GM12872 (cell line): ENCODE measurements at regions not wholly inside any gene's neighbourhood (a gene's known extent, or its start where the extent isn't known, plus 50 kb on each side); places are given as distances from the start of the nearest gene placed in this dataset.

Source experiments
- CTCF ChIP-seq: IDR thresholded peaks from 3 replicates; pipeline ENCODE4 v1.5.1; 2011; ENCODE audit warnings: low read depth, mild to moderate bottlenecking, low read length, moderate library complexity; ENCODE audit not compliant: insufficient read depth

- no peak for TF ChIP-seq CTCF
These were observed 241.5 kb downstream of the ACKR3 start for GRCh38 chr2:236811062-236811656.

- TF ChIP-seq CTCF, result no peak
These were observed 244.1 kb downstream of the ACKR3 start for GRCh38 chr2:236813766-236814165.

- no peak for TF ChIP-seq CTCF
These were observed 245.0 kb downstream of the ACKR3 start for GRCh38 chr2:236814593-236814992.

- TF ChIP-seq CTCF, result no peak
These were observed 246.1 kb downstream of the ACKR3 start for GRCh38 chr2:236815746-236816145.

- no peak for TF ChIP-seq CTCF
These were observed 246.9 kb downstream of the ACKR3 start for GRCh38 chr2:236816197-236817170.

- no peak for TF ChIP-seq CTCF
These were observed 248.8 kb downstream of the ACKR3 start for GRCh38 chr2:236818281-236819045.
